Upper lobe of right lung (tissue), 1 donor: ENCODE measurements at regions not wholly inside any gene's neighbourhood (a gene's known extent, or its start where the extent isn't known, plus 50 kb on each side); places are given as distances from the start of the nearest gene placed in this dataset.

Experiments
- ATAC-seq: fragments of 200-7000 bp; cut with Tn5 transposase; one replicate; pipeline ENCODE4 v1.9.1; 2020; ENCODE audit warnings: mild to moderate bottlenecking, moderate library complexity
- DNase-seq: peaks from one replicate; pipeline ENCODE4 v3.0.0-alpha.2; 2020
- H3K27ac ChIP-seq: fragments of 200-600 bp; one replicate; pipeline ENCODE4 v1.8.0; 2022
- H3K27me3 ChIP-seq: fragments of 200-600 bp; one replicate; pipeline ENCODE4 v1.8.0; 2022; ENCODE audit warnings: mild to moderate bottlenecking
- H3K36me3 ChIP-seq: fragments of 200-600 bp; one replicate; pipeline ENCODE4 v1.8.0; 2022
- H3K4me1 ChIP-seq: fragments of 200-600 bp; one replicate; pipeline ENCODE4 v1.8.0; 2022
- H3K4me3 ChIP-seq: fragments of 200-600 bp; one replicate; pipeline ENCODE4 v1.8.0; 2022; ENCODE audit warnings: mild to moderate bottlenecking
- H3K9me3 ChIP-seq: fragments of 200-600 bp; one replicate; pipeline ENCODE4 v1.8.0; 2022
- intact Hi-C: fragments of 100-400 bp; cut with DNase I; formaldehyde crosslinking; loops from one replicate; pipeline ENCODE4 v1.11.0; 2022
- TF ChIP-seq, protein P1 (sequence below): fragments of 200-600 bp; IDR thresholded peaks from one replicate; pipeline ENCODE4 v1.8.0; 2022; ENCODE audit warnings: antibody characterized with exemption
- donor health status: DM: no; HTN: yes; CAD: no; lungs with severe emphysema.

GRCh38 chr15:69784798-69785566 lies 312.7 kb downstream of the TLE3 start:
- no peaks in the 10 kb centered on the region for H3K36me3 ChIP-seq
- no peak overlapping the region for H3K27ac ChIP-seq
- DNase-seq: no peak
- H3K4me3 ChIP-seq: no peak overlapping the region
- no peaks in the 10 kb centered on the region for H3K4me1 ChIP-seq
- H3K27me3 ChIP-seq: no peaks in the 10 kb centered on the region
- H3K9me3 ChIP-seq: no peaks in the 10 kb centered on the region
- intact Hi-C loops: no loop called here
- TF ChIP-seq, protein P1, sequence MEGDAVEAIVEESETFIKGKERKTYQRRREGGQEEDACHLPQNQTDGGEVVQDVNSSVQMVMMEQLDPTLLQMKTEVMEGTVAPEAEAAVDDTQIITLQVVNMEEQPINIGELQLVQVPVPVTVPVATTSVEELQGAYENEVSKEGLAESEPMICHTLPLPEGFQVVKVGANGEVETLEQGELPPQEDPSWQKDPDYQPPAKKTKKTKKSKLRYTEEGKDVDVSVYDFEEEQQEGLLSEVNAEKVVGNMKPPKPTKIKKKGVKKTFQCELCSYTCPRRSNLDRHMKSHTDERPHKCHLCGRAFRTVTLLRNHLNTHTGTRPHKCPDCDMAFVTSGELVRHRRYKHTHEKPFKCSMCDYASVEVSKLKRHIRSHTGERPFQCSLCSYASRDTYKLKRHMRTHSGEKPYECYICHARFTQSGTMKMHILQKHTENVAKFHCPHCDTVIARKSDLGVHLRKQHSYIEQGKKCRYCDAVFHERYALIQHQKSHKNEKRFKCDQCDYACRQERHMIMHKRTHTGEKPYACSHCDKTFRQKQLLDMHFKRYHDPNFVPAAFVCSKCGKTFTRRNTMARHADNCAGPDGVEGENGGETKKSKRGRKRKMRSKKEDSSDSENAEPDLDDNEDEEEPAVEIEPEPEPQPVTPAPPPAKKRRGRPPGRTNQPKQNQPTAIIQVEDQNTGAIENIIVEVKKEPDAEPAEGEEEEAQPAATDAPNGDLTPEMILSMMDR: no peak
- no peak for ATAC-seq

GRCh38 chr15:69786136-69786701 lies 311.5 kb downstream of the TLE3 start:
- no peak overlapping the region for H3K4me3 ChIP-seq
- no peaks in the 10 kb centered on the region for H3K36me3 ChIP-seq
- no peak for DNase-seq
- ATAC-seq: no peak
- H3K4me1 ChIP-seq: no peaks in the 10 kb centered on the region
- H3K27me3 ChIP-seq: no peaks in the 10 kb centered on the region
- intact Hi-C loops: no loop called here
- TF ChIP-seq, protein P1: no peak
- no peak overlapping the region for H3K27ac ChIP-seq
- H3K9me3 ChIP-seq: no peaks in the 10 kb centered on the region

GRCh38 chr15:69787791-69788190 lies 309.9 kb downstream of the TLE3 start:
- Histone ChIP-seq H3K27ac (no peak overlapping the region), H3K9me3 (no peaks in the 10 kb centered on the region), H3K27me3 (no peaks in the 10 kb centered on the region), H3K4me1 (no peaks in the 10 kb centered on the region), H3K36me3 (no peaks in the 10 kb centered on the region), H3K4me3 (no peak overlapping the region)
- TF ChIP-seq, protein P1: no peak
- no peak for DNase-seq
- intact Hi-C loops: no loop called here
- ATAC-seq: no peak

DNA sequence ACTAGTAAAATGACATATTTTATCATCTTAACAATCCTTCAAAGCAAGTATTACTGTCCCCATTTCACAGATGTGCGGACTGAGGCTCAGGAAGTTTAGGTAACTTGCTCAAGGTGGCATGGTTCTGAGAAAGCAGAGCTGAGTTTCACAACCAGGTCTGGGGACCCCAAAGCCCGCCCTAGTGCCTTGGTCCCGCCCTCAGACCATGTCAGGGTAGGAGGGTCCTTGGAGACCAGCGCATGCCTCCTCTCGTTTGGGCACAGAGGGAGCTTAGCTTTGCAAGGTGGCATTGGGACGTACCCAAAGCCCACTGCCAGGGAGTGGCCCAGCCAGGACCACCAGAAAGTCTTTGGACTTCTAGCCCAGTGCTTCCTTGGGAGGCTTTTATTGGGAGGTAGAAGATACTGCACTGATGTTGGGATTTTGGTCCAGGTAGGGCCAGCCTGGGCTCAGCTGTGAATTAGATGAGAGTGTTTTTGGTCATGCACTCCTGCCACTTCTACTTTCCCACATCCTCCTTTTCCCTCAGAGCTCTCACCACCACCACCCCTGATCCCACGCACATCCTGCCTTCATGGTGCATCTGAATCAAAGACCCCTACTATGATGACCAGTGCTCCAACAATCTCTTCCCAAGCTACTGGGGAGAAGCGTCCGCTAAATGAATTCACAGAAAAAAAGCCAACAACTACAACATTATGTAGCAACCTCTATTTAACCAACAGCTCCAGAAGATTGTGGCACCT lies 307.9 kb downstream of the TLE3 start:
- no peaks in the 10 kb centered on the region for H3K27me3 ChIP-seq
- no peak for ATAC-seq
- no peaks in the 10 kb centered on the region for H3K4me1 ChIP-seq
- intact Hi-C loops: no loop called here
- H3K36me3 ChIP-seq: no peaks in the 10 kb centered on the region
- DNase-seq: no peak
- H3K9me3 ChIP-seq: no peaks in the 10 kb centered on the region
- TF ChIP-seq, protein P1: no peak
- no peak overlapping the region for H3K4me3 ChIP-seq
- H3K27ac ChIP-seq: no peak overlapping the region

DNA sequence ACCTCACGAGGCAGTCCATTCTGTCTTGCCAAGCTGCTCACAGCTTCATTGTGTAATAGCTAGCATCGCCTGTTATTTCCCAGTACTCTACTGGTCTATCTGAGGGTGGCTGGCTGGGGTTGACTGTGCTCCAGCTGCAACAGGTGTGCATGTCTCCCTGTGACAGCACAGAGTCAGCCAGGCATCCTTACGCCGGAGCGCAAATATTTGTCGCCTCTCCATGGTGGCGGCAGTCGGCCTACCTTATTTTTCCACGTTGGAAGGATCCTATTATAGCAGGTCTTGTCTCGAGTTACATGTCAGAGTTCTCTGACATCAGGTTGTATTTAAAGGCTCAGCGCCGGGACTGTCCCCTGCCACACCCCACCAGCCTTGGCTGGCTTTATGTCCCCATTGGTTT lies 307.1 kb downstream of the TLE3 start:
- Histone ChIP-seq H3K4me1 (peaks cover 7% of the 10 kb centered on the region), H3K27me3 (no peaks in the 10 kb centered on the region), H3K9me3 (no peaks in the 10 kb centered on the region), H3K27ac (no peak overlapping the region), H3K36me3 (no peaks in the 10 kb centered on the region), H3K4me3 (no peak overlapping the region)
- TF ChIP-seq, protein P1: no peak
- DNase-seq (no peak), ATAC-seq (no peak)
- intact Hi-C loops: no loop called here
